HG02610 (cell line): ENCODE measurements at regions not wholly inside any gene's neighbourhood (a gene's known extent, or its start where the extent isn't known, plus 50 kb on each side); places are given as distances from the start of the nearest gene placed in this dataset.
A peak's percentile ranks its signal among the peaks of the same experiment; 100 is the strongest.

Source experiments
- ATAC-seq: cut with Tn5 transposase; IDR thresholded peaks from one replicate; pipeline ENCODE4 v1.9.1; 2021; ENCODE audit warnings: mild to moderate bottlenecking, moderate library complexity; ENCODE audit not compliant: unreplicated experiment

DNA sequence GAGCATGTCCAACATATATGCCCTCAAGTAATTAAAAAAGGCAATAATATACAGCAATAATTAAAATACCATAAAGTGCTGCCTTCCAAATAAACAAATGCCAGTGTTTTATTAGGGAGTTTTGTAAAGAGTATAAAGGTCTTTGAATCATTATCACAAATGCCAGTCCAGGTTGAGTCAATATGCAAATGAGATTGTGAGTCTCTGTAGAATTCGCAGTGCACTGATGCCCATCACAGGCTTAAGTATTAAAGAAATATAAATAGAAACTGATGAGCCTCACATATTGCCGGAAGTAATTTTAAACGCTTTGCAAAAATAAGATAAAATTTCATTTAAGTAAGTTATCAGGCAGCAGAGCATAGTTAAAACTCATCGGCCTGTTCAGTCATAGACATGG is 205.0 kb upstream of the TECRL start:
- no peak for ATAC-seq

DNA sequence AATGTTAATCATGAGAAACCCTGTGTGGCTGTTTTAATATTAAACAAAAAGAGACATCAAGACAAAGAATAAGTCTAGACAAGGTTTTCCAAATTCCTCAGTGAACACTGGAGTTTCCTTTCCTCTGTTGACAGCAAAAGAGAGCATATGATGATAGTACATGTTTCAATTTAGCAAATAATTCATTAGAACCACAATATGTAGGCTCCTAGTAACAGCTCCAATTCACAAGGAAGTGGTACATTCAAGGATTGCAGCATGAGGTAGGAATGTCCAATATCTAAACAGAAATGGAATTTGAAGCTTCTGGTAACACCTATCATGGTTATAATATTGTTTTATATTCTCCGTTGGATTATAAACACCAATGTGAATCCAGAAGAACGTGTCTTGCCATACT is 203.8 kb upstream of the TECRL start:
- no peak for ATAC-seq

- no peak for ATAC-seq
Measured at GRCh38 chr4:64598066-64598465, 188.8 kb upstream of the TECRL start.

DNA sequence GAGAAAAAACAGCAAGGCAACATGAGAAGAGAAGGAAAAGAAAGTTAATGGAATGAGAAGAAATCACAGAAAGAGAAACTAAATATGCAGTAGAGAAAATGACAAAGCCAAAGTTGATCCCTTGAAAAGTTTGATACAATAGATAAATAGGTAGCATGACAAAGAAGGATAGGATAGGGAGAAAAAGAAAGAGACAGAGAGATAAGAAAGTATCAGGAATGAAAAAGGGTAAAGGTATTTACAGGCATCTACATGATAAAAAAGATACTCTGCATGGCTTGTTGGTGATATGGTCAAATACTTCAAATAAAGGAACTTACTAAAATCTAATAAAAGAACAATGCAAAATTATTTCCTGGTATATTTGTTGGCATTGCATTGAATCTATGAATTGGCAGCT is 185.5 kb upstream of the TECRL start:
- no peak for ATAC-seq

DNA sequence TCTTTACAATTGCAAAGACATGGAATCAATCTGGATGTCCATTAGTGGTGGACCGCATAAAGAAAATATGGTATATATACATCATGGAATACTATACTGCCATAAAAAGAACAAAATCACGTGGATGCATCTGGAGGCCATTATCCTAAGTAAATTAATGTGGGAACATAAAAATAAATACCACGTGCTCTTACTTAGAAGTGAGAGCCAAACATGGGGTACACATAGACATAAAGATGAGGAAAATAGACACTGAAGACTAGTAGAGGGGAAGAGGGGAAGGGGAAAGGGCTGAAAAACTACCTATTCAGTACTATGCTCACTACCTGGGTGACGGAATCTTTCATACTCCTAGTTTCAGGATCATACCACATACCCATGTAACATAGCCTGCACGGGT is 179.3 kb upstream of the TECRL start:
- ATAC-seq = no peak

GRCh38 chr4:64584981-64585557 is 175.8 kb upstream of the TECRL start:
- peak; percentile 48 for ATAC-seq

DNA sequence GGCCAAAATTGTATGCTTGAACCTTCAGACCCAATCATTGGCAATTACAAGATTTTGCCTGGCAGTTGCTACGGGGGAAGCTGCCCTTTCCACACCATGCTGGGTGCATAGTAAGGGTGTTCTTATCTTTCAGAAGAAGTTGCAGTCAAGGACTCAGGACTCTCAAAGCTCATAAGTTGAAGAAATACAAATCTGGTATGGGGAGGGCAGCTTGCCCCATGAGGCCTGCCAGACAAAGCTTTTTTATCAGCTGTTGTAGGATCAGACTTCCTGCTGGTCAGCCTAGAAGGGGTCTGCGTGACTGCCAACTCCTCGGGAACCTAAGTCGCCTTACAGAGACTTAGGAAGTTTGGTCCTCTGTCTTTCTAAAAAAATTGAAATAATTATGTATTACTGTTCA is 174.9 kb upstream of the TECRL start:
- ATAC-seq = no peak

GRCh38 chr4:64582492-64582891 is 173.2 kb upstream of the TECRL start:
- ATAC-seq = no peak

DNA sequence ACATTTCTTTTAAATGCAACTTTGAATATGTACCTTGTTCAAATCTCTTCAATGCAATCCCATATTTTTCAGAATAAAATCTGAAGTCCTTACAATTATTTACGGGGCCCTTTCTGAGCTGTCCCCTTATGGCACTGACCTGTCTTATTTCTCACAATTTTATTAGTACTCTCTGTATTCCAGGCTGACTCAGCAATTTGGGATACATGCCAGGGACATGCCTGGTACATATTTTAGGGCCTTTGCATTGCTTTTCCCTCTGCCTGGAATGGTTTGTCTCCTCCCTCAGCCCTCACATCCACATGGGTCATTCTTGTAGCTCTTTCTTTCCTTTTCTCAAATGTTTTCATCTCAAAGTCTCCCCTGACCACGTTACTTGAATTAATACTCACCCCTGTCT is 172.2 kb upstream of the TECRL start:
- no peak for ATAC-seq

GRCh38 chr4:64564126-64564525 is 154.9 kb upstream of the TECRL start:
- ATAC-seq = no peak

DNA sequence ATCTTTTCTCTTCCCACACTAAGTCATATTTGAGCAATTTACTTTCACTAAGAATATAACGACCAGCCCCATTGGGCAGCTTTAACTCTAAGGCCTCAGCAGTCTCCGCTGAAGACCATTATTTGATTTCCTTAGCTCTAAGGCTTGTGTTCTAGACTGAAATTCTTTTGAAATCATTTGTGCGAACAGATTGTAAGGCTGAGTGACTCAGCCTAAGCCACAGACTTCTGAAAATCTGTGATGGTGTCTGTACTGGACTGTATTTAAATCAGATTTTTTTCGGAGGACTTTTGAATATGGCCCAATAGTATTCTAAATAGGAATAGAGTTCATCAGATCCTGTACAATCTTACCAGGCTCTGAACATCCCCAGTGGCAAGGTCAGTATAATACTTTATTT is 150.3 kb upstream of the TECRL start:
- ATAC-seq = no peak

DNA sequence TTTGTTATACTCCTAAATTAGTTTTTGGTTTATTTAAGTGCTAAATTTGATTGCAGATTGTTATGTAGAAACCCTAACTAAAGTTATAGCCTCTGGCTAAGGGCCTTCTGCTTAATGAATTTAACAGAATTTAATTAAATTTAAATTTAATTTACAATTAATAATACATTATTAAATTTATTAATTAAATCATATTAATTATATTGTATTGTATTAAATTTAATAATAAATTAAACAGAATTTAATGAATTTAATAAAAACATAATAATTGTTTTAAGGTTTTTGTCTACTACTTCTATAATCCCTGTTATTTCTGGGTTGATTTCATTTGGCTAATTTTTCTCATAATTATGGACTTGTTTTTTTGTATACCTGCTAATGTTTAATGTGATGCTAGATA is 141.9 kb upstream of the TECRL start:
- no peak for ATAC-seq

DNA sequence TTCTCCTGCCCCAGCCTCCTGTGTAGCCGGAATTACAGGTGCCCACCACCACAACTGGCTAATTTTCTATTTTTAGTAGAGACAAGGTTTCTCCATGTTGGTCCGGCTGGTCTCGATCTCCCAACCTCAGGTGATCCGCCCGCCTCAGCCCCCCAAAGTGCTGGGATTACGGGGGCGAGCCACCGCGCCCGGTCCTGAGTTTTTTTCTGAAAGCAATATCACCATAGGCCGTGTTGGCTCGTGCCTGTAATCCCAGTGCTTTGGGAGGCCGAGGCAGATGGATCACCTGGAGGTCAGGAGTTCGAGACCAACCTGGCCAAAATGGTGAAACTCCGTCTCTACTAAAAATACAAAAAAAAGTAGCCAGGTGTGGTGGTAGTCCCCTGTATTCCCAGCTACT is 136.3 kb upstream of the TECRL start:
- no peak for ATAC-seq

DNA sequence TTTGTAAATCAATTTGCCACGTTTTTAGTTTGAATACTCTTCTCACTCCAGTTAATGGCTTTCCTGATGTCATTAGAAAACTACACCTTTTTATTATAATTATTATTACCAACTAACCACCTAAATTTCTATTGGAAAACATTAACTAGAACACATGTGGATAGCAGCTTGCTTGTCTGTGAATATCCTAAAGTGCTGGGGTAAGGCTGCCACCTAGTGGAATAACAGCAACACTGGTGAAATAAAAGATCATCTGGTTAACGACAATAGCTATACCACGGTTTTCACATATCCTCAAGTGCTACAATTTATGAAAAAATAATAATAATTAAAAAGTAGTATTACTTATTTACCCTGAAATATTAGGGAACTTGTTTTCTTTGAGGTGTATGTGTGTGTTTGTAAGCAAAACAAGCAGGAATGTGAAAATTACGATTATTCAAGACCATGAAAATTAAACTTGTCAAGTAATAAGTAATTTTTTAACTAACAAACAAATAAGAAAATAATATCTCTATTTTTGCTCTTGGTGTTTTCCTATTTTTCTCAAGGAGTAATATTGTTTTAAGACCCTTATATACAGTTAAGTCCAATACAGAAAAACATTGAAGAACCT is 130.1 kb upstream of the TECRL start:
- ATAC-seq = peak; percentile 96

GRCh38 chr4:64538219-64538618 is 129.0 kb upstream of the TECRL start:
- ATAC-seq = no peak

DNA sequence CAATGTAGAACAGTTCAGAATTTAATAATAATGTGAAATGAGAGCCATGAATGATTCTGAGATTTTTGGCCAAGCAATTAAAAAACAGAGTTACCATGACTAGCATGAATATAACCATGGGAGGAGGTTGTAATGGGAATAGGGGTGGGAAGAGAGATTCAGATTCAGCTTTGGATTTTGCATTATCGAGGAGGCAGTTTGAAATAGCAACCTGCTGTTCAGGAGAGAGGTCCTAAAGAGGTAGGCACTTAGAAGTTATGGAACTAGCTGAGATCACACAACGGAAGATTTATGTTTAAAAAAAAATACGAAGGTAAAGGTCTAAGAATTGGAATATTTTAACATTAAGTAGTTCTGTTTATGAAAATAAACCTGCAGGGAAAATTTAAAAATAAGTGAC is 124.4 kb upstream of the TECRL start:
- no peak for ATAC-seq

DNA sequence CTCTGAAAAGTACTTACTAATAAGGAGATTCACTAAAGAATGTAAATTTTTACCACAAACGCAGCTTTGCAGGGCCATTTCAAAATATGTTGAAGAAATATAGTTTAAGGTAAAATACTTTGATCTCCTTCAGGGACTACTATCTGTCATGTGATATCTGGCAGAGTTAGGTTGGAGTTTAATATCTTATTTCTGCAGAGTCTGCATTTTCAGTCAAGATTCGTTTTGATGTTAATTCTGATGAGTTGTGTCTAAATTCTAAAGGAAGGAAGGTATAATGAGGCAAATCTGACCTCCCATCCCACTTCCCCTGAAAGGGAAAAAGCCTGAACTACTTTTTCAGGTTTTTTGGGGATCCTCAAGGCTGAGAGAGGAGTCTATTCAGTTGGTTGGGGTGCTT is 123.9 kb upstream of the TECRL start:
- ATAC-seq = no peak

- no peak for ATAC-seq
Measured at GRCh38 chr4:64520421-64520820, 111.2 kb upstream of the TECRL start.

GRCh38 chr4:64518600-64518999 is 109.3 kb upstream of the TECRL start:
- ATAC-seq = no peak

DNA sequence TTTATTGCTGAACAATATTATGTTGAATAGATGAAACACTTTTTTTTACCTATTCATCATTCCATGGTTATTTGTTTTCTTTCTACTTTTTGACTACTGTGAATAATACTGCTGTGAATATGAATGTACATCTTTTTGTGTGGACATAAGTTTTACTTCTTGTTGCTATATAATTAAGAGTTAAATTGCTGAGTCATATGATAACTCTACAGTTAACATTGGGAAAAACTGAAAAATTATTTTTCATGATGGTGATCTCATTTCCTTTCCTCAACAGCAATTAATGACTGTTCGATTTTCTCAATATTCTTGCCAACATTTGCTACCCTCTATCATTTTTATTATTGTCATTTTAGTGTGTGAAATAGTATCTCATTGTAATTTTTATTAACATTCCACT is 106.9 kb upstream of the TECRL start:
- no peak for ATAC-seq

DNA sequence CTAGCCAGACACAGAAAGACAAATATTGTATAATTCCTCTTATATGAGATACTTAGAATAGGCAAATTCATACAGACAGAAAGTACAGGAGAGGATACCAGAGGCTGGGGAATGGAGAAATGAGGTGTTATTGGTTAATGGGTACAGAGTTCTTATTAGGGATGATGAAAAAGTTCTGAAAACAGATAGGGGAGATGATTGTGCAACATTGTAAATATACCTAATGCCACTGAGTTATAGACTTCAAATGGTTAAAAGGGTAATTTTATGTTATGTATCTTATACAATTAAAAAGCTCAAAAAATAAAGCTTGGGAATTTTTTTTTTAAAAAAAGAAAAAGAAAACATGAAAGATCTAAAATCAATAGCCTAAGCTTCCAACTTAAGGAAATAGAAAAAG is 98.8 kb upstream of the TECRL start:
- ATAC-seq = no peak

DNA sequence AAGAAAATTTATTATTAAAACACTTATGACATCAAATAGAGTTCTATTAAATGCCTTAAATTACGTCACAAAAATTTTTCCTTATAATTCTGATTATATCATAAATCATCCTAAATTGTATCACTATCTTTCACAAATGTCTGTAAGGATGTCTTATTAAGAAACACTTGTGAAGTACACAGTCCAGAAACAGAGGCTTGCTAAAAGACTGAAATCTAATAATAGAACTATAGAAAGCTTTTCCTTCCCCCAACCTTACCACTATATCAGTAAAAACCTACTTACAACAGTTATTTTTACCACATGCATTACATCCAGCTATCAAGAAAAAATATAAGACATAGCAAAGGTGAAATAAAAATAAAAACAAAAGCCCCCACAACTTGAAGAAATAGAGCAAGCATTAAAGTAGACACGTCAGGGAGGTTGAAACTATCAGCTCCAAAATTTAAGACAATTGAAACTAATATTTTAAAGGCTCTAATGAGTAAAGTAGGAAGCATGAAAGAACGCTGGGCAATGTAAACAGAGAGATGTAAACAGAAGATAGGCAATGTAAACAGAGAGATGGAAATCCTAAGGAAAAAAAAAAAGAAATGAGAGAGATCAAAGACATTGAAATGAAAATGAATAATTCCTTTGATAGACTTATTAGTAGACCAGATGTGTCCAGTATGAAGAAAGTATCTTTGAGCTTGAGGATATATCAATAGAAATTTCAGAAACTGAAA is 94.9 kb upstream of the TECRL start:
- ATAC-seq = no peak

DNA sequence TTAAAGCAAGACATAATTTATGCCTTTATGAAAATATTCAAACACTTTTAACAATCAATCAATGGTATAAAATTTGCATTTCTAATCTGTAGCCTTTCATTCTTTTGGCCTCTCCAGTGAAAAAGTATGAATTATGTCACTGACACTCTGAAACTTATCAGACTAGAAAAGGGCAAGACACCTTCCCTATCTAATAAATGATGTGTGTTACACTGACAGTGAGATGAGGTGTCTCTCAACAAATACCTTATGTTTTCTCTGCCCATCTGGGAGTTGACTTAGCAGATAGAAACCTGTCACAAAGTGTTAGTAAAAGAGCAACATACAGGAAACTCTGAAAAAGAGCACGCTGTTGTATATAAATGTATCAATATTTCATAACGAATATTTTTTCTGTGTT is 94.2 kb upstream of the TECRL start:
- no peak for ATAC-seq
